K562 (cell line): ENCODE measurements at regions not wholly inside any gene's neighbourhood (a gene's known extent, or its start where the extent isn't known, plus 50 kb on each side); places are given as distances from the start of the nearest gene placed in this dataset.

Experiments
- ATAC-seq: fragments of 200-7000 bp; cut with Tn5 transposase; 3 replicates; pipeline ENCODE4 v1.9.1; 2020; ENCODE audit warnings: moderate library complexity
- BruUV-seq: library from RNA; stranded (reverse); fragments of 400-500 nt; replicated peaks from 2 replicates; lab custom pipeline; 2021; lab: Mats Ljungman, UMichigan
- CTCF ChIA-PET: fragments of 300-600 bp; formaldehyde crosslinking; extraction: SDS; loops from one replicate; lab custom pipeline; 2021; ENCODE audit warnings: low intra/inter-chr PET ratio; lab: Yijun Ruan, JAX
- POLR2A ChIA-PET: fragments of 300-600, 350-650 bp; sonication (Branson Sonifier 250); formaldehyde crosslinking; extraction: SDS; loops from one replicate; lab custom pipeline; 2021; ENCODE audit warnings: antibody characterized with exemption, inconsistent platforms; lab: Yijun Ruan, JAX
- DNase-seq, 4 experiments: peaks; one replicate each; pipeline versions ENCODE4 v3.0.0 to v3.0.0-alpha.2; 2011 to 2018; ENCODE audit warnings: low spot score in 3 of 4, mixed read lengths in 3 of 4; ENCODE audit errors: extremely low read depth in 1 of 4
- FAIRE-seq: peaks from 2 replicates; lab custom pipeline; 2011; peaks lifted over from hg19 to GRCh38; lab: Jason Lieb, UNC
- H2AFZ ChIP-seq: 2 replicates; pipeline ENCODE4 v1.6.0; 2011; ENCODE audit warnings: low read depth, low read length, control low read depth, inconsistent platforms
- H3K27ac ChIP-seq: fragments of 200-600 bp; 3 replicates; pipeline ENCODE4 v1.8.0; 2011; ENCODE audit warnings: low read depth, mild to moderate bottlenecking, control low read depth, inconsistent platforms, low read length, moderate library complexity, mixed read lengths; ENCODE audit errors: extremely low read depth
- H3K27me3 ChIP-seq, 2 experiments: fragments of 300-600 bp in 1 of 2; 2 replicates in 1 of 2; 3 replicates in 1 of 2; pipeline versions ENCODE4 v1.6.0 to v1.8.0; 2011; ENCODE audit warnings: inconsistent platforms in 2 of 2, low read length in 2 of 2, mild to moderate bottlenecking in 1 of 2, mixed read lengths in 1 of 2, moderate library complexity in 1 of 2; ENCODE audit not compliant: control insufficient read depth in 2 of 2, insufficient read depth in 2 of 2
- H3K36me3 ChIP-seq: fragments of 300-600 bp; 3 replicates; pipeline ENCODE4 v1.8.0; 2011; ENCODE audit warnings: mild to moderate bottlenecking, low read length, inconsistent platforms; ENCODE audit not compliant: control insufficient read depth, insufficient read depth
- H3K4me1 ChIP-seq, 2 experiments: fragments of 200-600 bp in 1 of 2; replicated peaks in 1 of 2; 2 replicates in 1 of 2; 3 replicates in 1 of 2; pipeline versions ENCODE4 v1.5.1 to v1.8.0; 2011; ENCODE audit warnings: inconsistent platforms in 2 of 2, low read length in 2 of 2, mild to moderate bottlenecking in 1 of 2, mixed read lengths in 1 of 2, moderate library complexity in 1 of 2; ENCODE audit not compliant: control insufficient read depth in 2 of 2, insufficient read depth in 2 of 2
- H3K4me2 ChIP-seq: 2 replicates; pipeline ENCODE4 v1.6.1; 2011; ENCODE audit warnings: low read length, control low read depth, inconsistent platforms, mixed read lengths; ENCODE audit not compliant: insufficient read depth
- H3K4me3 ChIP-seq: fragments of 200-600 bp; sonication (generic), shearing (Covaris generic); 2 replicates; pipeline ENCODE4 v1.5.1; 2016; ENCODE audit warnings: control low read depth, inconsistent platforms
- H3K79me2 ChIP-seq: fragments of 200-600 bp; 3 replicates; pipeline ENCODE4 v1.8.0; 2011; ENCODE audit warnings: low read length, inconsistent platforms; ENCODE audit not compliant: control insufficient read depth, insufficient read depth
- H3K9ac ChIP-seq, 2 experiments: 2 replicates each; pipeline versions ENCODE4 v1.6.0 to v1.6.1; 2011; ENCODE audit warnings: low read depth in 2 of 2, low read length in 2 of 2, control low read depth in 1 of 2, inconsistent platforms in 1 of 2, mild to moderate bottlenecking in 1 of 2, mixed read lengths in 1 of 2; ENCODE audit not compliant: insufficient read depth in 1 of 2
- H3K9me1 ChIP-seq: one replicate; pipeline ENCODE4 v1.6.0; 2011; ENCODE audit warnings: inconsistent platforms, mild to moderate bottlenecking, low read length, moderate library complexity; ENCODE audit not compliant: control insufficient read depth, insufficient read depth
- H3K9me3 ChIP-seq: replicated peaks from 2 replicates; pipeline ENCODE4 v1.5.1; 2011; ENCODE audit warnings: low read depth, low read length, inconsistent platforms; ENCODE audit not compliant: control insufficient read depth, insufficient read depth
- H4K20me1 ChIP-seq: replicated peaks from 2 replicates; pipeline ENCODE4 v1.6.1; 2011; ENCODE audit warnings: low read length, inconsistent platforms, mixed read lengths; ENCODE audit not compliant: control insufficient read depth, insufficient read depth
- BMI1 ChIP-seq: fragments of 150-350 bp; IDR thresholded peaks from 2 replicates; pipeline ENCODE4 v1.6.1; 2014; ENCODE audit warnings: low read length
- BRD9 ChIP-seq: fragments of 450-650 bp; IDR thresholded peaks from 2 replicates; pipeline ENCODE4 v1.6.1; 2018; ENCODE audit warnings: low read depth; ENCODE audit not compliant: partially characterized antibody
- CHD1 ChIP-seq: fragments of 200-600 bp; sonication (generic); IDR thresholded peaks from one replicate; pipeline ENCODE4 v1.6.1; 2012; ENCODE audit warnings: mild to moderate bottlenecking, moderate library complexity, low read length, inconsistent platforms
- EGR1 ChIP-seq: fragments of 450-650 bp; conservative IDR thresholded peaks from 2 replicates; pipeline ENCODE4 v1.6.1; 2017; ENCODE audit warnings: mild to moderate bottlenecking
- RBM15 ChIP-seq: fragments of 200-400 bp; formaldehyde crosslinking; IDR thresholded peaks from 2 replicates; pipeline ENCODE4 v1.6.1; 2018; ENCODE audit warnings: mild to moderate bottlenecking, low read length, moderate library complexity; ENCODE audit not compliant: insufficient read depth
- SRSF3 ChIP-seq: fragments of 200-400 bp; formaldehyde crosslinking; IDR thresholded peaks from 2 replicates; pipeline ENCODE4 v1.6.1; 2016; ENCODE audit warnings: mild to moderate bottlenecking, low read length, moderate library complexity; ENCODE audit not compliant: insufficient read depth
- ZBTB40 ChIP-seq, 2 experiments: fragments of 450-650 bp in 1 of 2; sonication (generic) in 1 of 2; formaldehyde crosslinking in 1 of 2; IDR thresholded peaks; 2 replicates each; pipeline versions ENCODE4 v1.7.1 to v1.9.0; 2016 to 2022; ENCODE audit warnings: inconsistent platforms in 1 of 2, mild to moderate bottlenecking in 1 of 2, missing genetic modification reagents in 1 of 2
- ZNF184 ChIP-seq: sonication (generic); formaldehyde crosslinking; IDR thresholded peaks from 2 replicates; pipeline ENCODE4 v1.5.0; 2020; ENCODE audit warnings: missing genetic modification reagents
- ZNF253 ChIP-seq: fragments of 250-450 bp; sonication (Bioruptor Pico); conservative IDR thresholded peaks from 2 replicates; pipeline ENCODE4 v1.6.1; 2021; ENCODE audit warnings: mild to moderate bottlenecking
- WGBS: fragments of 100-300 bp; shearing (Covaris generic); methylation state at CpG from one replicate; pipeline ENCODE4 v1.1.6; 2016; ENCODE audit warnings: low coverage, mixed read lengths; ENCODE audit not compliant: insufficient coverage; ENCODE audit errors: missing lambda C conversion rate; 5-methylcytosine and 5-hydroxymethylcytosine counted together
- in situ Hi-C: fragments of 300-500 bp; cut with MboI; formaldehyde crosslinking; loops from 4 replicates; pipeline ENCODE4 v1.15.0; 2018; ENCODE audit warnings: inconsistent platforms, mixed read lengths
- intact Hi-C: fragments of 100-400 bp; cut with micrococcal nuclease; formaldehyde crosslinking; loops from 2 replicates; pipeline ENCODE4 v1.14.2; 2022

- Histone ChIP-seq H3K27me3 (no peaks in the 10 kb centered on the region), H4K20me1 (no peaks in the 10 kb centered on the region), H3K4me3 (no peak overlapping the region), H3K79me2 (no peaks in the 10 kb centered on the region), H3K9ac (no peak overlapping the region), H3K4me2 (no peak overlapping the region), H3K9me3 (no peaks in the 10 kb centered on the region), H2AFZ (peak overlapping the region; percentile 69), H3K4me1 (peaks cover 0 to 3% of the 10 kb centered on the region in 2 experiments; a peak in 1 of 5 replicates), H3K36me3 (no peaks in the 10 kb centered on the region), H3K9me1 (no peaks in the 10 kb centered on the region), H3K27ac (no peak overlapping the region)
- BruUV-seq, result no TSS peak
- DNase-seq (no peak), FAIRE-seq (no peak), ATAC-seq (no peak)
- POLR2A ChIA-PET, result no interaction called here
- TF ChIP-seq ZNF253 (CRISPR knock-in tag) (no peak), ZBTB40 (IDR thresholded peaks at IDR 0.05) (no peak), ZBTB40 (CRISPR knock-in tag; IDR thresholded peaks at IDR 0.05) (no peak), BMI1 (no peak), SRSF3 (no peak), CHD1 (no peak), RBM15 (no peak), EGR1 (no peak), ZNF184 (CRISPR knock-in tag) (no peak), BRD9 (no peak)
- CTCF ChIA-PET, result no interaction called here
- in situ Hi-C loops (no loop called here), intact Hi-C loops (no loop called here)
- WGBS, result 65% methylated on average over 3 of the region's 3 CpGs
Measured at GRCh38 chr3:152941859-152942258, 106.9 kb downstream of the P2RY1 start.
